GM23338 (cell line): ENCODE measurements at regions not wholly inside any gene's neighbourhood (a gene's known extent, or its start where the extent isn't known, plus 50 kb on each side); places are given as distances from the start of the nearest gene placed in this dataset.

Source experiments
- ATAC-seq: fragments of 200-7000 bp; cut with Tn5 transposase; 3 replicates; pipeline ENCODE4 v1.9.1; 2020
- DNase-seq: peaks from one replicate; pipeline ENCODE4 v3.0.0-alpha.2; 2015; ENCODE audit warnings: low spot score
- H2AFZ ChIP-seq: fragments of 200-600 bp; sonication (generic); 2 replicates; pipeline ENCODE4 v1.8.0; 2016; ENCODE audit warnings: antibody characterized with exemption, mild to moderate bottlenecking, moderate library complexity
- H3F3A ChIP-seq: fragments of 200-600 bp; sonication (generic); replicated peaks from 2 replicates; pipeline ENCODE4 v1.8.0; 2017; ENCODE audit warnings: antibody characterized with exemption, mixed run types, low read depth
- H3K27ac ChIP-seq: fragments of 200-600 bp; sonication (generic); 2 replicates; pipeline ENCODE4 v1.6.1; 2016; ENCODE audit warnings: low read depth
- H3K27me3 ChIP-seq: fragments of 200-600 bp; sonication (generic); 2 replicates; pipeline ENCODE4 v1.8.0; 2016; ENCODE audit warnings: mild to moderate bottlenecking, mixed run types, moderate library complexity; ENCODE audit not compliant: insufficient read depth
- H3K36me3 ChIP-seq: fragments of 200-600 bp; sonication (generic); 2 replicates; pipeline ENCODE4 v1.8.0; 2016; ENCODE audit warnings: mild to moderate bottlenecking; ENCODE audit not compliant: insufficient read depth
- H3K4me1 ChIP-seq: fragments of 200-600 bp; sonication (generic); 2 replicates; pipeline ENCODE4 v1.8.0; 2016; ENCODE audit warnings: mild to moderate bottlenecking, moderate library complexity; ENCODE audit not compliant: insufficient read depth
- H3K4me2 ChIP-seq: fragments of 200-600 bp; sonication (generic); 2 replicates; pipeline ENCODE4 v1.7.1; 2017; ENCODE audit warnings: mixed run types
- H3K4me3 ChIP-seq: fragments of 200-600 bp; sonication (generic); 2 replicates; pipeline ENCODE4 v1.6.1; 2016; ENCODE audit warnings: mixed run types
- H3K79me2 ChIP-seq: fragments of 200-600 bp; sonication (generic); replicated peaks from 2 replicates; pipeline ENCODE4 v1.8.0; 2017; ENCODE audit warnings: mild to moderate bottlenecking; ENCODE audit not compliant: insufficient read depth
- H3K9me2 ChIP-seq: fragments of 200-600 bp; sonication (generic); 2 replicates; pipeline ENCODE4 v1.8.0; 2017; ENCODE audit not compliant: insufficient read depth
- H4K20me1 ChIP-seq: fragments of 200-600 bp; sonication (generic); replicated peaks from 2 replicates; pipeline ENCODE4 v1.8.0; 2017; ENCODE audit warnings: mild to moderate bottlenecking; ENCODE audit not compliant: insufficient read depth
- H3K27ac Mint-ChIP-seq: 2 replicates; pipeline ENCODE4 v1.8.0; 2020; ENCODE audit warnings: inconsistent platforms, mild to moderate bottlenecking, moderate library complexity, mixed read lengths
- H3K27me3 Mint-ChIP-seq: 3 replicates; pipeline ENCODE4 v1.8.0; 2022; ENCODE audit warnings: low read depth, mild to moderate bottlenecking, moderate library complexity, mixed read lengths, inconsistent platforms; ENCODE audit not compliant: insufficient read depth, poor library complexity
- H3K36me3 Mint-ChIP-seq: 3 replicates; pipeline ENCODE4 v1.8.0; 2021; ENCODE audit warnings: low read depth, mild to moderate bottlenecking, inconsistent platforms, moderate library complexity, mixed read lengths
- H3K4me1 Mint-ChIP-seq: 3 replicates; pipeline ENCODE4 v1.8.0; 2020; ENCODE audit warnings: mild to moderate bottlenecking, inconsistent platforms, mixed read lengths
- H3K4me3 Mint-ChIP-seq: 3 replicates; pipeline ENCODE4 v1.8.0; 2021; ENCODE audit warnings: moderate library complexity, mild to moderate bottlenecking, inconsistent platforms, mixed read lengths
- H3K9me3 Mint-ChIP-seq: 3 replicates; pipeline ENCODE4 v1.8.0; 2020; ENCODE audit warnings: moderate library complexity, mild to moderate bottlenecking, inconsistent platforms, mixed read lengths
- CREB1 ChIP-seq: fragments of 250-450 bp; sonication (Bioruptor Pico); IDR thresholded peaks from 2 replicates; pipeline ENCODE4 v1.5.0; 2020; ENCODE audit warnings: low read depth, mild to moderate bottlenecking, moderate library complexity
- JUNB ChIP-seq: IDR thresholded peaks from one replicate; pipeline ENCODE4 v1.6.1; 2016; ENCODE audit warnings: antibody characterized with exemption; ENCODE audit not compliant: unreplicated experiment
- NANOG ChIP-seq: IDR thresholded peaks from 2 replicates; pipeline ENCODE4 v1.6.1; 2016; ENCODE audit warnings: antibody characterized with exemption, borderline replicate concordance
- STAT1 ChIP-seq: IDR thresholded peaks from one replicate; pipeline ENCODE4 v1.6.1; 2016; ENCODE audit warnings: antibody characterized with exemption; ENCODE audit not compliant: unreplicated experiment
- ZNF331 ChIP-seq: fragments of 250-450 bp; sonication (Bioruptor Pico); IDR thresholded peaks from 2 replicates; pipeline ENCODE4 v1.5.0; 2020; ENCODE audit warnings: low read depth, mild to moderate bottlenecking, moderate library complexity
- TF ChIP-seq, protein P1 (sequence below), 2 experiments: fragments of 200-600 bp in 1 of 2; sonication (generic) in 1 of 2; conservative IDR thresholded peaks; 2 replicates each; pipeline versions ENCODE4 v1.5.1 to v1.6.1; 2016 to 2017; ENCODE audit warnings: antibody characterized with exemption in 2 of 2, low read depth in 2 of 2, mild to moderate bottlenecking in 2 of 2, moderate library complexity in 1 of 2
- TF ChIP-seq, protein P2 (sequence below): fragments of 250-450 bp; sonication (Bioruptor Pico); IDR thresholded peaks from 2 replicates; pipeline ENCODE4 v1.5.0; 2020; ENCODE audit warnings: mild to moderate bottlenecking, moderate library complexity
- TF ChIP-seq, protein P3 (sequence below): IDR thresholded peaks from one replicate; pipeline ENCODE4 v1.6.1; 2018; ENCODE audit warnings: antibody characterized with exemption; ENCODE audit not compliant: unreplicated experiment
- TF ChIP-seq, protein P4 (sequence below): IDR thresholded peaks from 2 replicates; pipeline ENCODE4 v1.6.1; 2016; ENCODE audit warnings: antibody characterized with exemption

DNA sequence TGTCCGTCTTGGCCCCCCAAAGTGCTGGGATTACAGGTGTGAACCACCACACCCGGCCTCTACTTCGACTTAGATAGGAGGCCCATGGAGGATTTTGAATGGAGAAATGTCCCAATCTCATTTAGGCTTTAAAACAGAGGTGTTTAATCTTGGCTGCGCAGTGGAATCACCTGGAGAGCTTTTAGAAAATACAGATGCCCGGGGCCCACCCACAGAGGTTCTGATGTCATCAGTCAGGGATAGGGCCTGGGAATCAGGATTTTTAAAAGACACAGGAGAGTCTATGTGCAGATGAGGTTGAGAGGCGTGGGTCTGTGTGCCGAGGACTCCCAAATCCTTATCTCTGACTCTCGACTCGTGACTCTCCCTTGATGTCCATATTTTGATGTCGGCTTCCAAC is 124.0 kb upstream of the BOD1 start:
- H3K4me3 Mint-ChIP-seq, result no peak overlapping the region
- ATAC-seq, result no peak
- Histone ChIP-seq H3K4me2 (no peak overlapping the region), H4K20me1 (no peaks in the 10 kb centered on the region), H3K27me3 (no peaks in the 10 kb centered on the region), H3K36me3 (no peaks in the 10 kb centered on the region), H3K4me1 (peaks cover 16% of the 10 kb centered on the region), H3K79me2 (peaks cover 9% of the 10 kb centered on the region; the same call in 1 of the 2 replicates), H3K9me2 (no peaks in the 10 kb centered on the region), H3K4me3 (no peak overlapping the region), H3K27ac (no peak overlapping the region), H2AFZ (no peak overlapping the region), H3F3A (no peaks in the 10 kb centered on the region)
- no peaks in the 10 kb centered on the region; the same call in 1 of the 3 replicates for H3K9me3 Mint-ChIP-seq
- TF ChIP-seq ZNF331 (CRISPR knock-in tag), result no peak
- no peak for DNase-seq
- peaks cover 7% of the 10 kb centered on the region; the same call in 2 of the 3 replicates for H3K36me3 Mint-ChIP-seq
- peaks cover 22% of the 10 kb centered on the region for H3K4me1 Mint-ChIP-seq
- H3K27ac Mint-ChIP-seq, result no peak overlapping the region
- peaks cover 4% of the 10 kb centered on the region for H3K27me3 Mint-ChIP-seq

DNA sequence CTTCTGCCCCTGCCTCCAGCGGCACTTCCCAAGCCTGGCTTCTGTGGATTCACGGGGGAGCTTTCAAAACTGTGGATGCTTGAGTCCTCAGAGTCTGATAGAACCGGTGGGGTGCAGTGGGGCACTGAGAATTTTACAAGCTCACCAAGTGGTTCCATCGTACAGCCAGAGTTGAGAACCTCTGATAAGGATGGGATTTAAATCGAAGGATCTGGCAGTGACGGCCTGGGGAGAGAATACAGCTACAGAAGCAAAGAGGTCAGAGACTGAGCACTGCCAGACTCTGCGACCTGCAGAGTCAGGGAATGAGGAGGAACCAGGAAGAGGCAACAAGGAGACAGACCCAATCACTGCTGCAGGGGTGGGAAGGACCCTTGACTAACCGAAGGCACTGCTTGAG is 124.6 kb upstream of the BOD1 start:
- TF ChIP-seq CREB1 (CRISPR knock-in tag), result no peak
- TF ChIP-seq, protein P1, sequence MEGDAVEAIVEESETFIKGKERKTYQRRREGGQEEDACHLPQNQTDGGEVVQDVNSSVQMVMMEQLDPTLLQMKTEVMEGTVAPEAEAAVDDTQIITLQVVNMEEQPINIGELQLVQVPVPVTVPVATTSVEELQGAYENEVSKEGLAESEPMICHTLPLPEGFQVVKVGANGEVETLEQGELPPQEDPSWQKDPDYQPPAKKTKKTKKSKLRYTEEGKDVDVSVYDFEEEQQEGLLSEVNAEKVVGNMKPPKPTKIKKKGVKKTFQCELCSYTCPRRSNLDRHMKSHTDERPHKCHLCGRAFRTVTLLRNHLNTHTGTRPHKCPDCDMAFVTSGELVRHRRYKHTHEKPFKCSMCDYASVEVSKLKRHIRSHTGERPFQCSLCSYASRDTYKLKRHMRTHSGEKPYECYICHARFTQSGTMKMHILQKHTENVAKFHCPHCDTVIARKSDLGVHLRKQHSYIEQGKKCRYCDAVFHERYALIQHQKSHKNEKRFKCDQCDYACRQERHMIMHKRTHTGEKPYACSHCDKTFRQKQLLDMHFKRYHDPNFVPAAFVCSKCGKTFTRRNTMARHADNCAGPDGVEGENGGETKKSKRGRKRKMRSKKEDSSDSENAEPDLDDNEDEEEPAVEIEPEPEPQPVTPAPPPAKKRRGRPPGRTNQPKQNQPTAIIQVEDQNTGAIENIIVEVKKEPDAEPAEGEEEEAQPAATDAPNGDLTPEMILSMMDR (conservative IDR thresholded peaks at IDR 0.05; ENCODE audit: low read depth in 2 of 2), result no peak
- TF ChIP-seq NANOG, result no peak
- no peak for TF ChIP-seq STAT1
- TF ChIP-seq, protein P2, sequence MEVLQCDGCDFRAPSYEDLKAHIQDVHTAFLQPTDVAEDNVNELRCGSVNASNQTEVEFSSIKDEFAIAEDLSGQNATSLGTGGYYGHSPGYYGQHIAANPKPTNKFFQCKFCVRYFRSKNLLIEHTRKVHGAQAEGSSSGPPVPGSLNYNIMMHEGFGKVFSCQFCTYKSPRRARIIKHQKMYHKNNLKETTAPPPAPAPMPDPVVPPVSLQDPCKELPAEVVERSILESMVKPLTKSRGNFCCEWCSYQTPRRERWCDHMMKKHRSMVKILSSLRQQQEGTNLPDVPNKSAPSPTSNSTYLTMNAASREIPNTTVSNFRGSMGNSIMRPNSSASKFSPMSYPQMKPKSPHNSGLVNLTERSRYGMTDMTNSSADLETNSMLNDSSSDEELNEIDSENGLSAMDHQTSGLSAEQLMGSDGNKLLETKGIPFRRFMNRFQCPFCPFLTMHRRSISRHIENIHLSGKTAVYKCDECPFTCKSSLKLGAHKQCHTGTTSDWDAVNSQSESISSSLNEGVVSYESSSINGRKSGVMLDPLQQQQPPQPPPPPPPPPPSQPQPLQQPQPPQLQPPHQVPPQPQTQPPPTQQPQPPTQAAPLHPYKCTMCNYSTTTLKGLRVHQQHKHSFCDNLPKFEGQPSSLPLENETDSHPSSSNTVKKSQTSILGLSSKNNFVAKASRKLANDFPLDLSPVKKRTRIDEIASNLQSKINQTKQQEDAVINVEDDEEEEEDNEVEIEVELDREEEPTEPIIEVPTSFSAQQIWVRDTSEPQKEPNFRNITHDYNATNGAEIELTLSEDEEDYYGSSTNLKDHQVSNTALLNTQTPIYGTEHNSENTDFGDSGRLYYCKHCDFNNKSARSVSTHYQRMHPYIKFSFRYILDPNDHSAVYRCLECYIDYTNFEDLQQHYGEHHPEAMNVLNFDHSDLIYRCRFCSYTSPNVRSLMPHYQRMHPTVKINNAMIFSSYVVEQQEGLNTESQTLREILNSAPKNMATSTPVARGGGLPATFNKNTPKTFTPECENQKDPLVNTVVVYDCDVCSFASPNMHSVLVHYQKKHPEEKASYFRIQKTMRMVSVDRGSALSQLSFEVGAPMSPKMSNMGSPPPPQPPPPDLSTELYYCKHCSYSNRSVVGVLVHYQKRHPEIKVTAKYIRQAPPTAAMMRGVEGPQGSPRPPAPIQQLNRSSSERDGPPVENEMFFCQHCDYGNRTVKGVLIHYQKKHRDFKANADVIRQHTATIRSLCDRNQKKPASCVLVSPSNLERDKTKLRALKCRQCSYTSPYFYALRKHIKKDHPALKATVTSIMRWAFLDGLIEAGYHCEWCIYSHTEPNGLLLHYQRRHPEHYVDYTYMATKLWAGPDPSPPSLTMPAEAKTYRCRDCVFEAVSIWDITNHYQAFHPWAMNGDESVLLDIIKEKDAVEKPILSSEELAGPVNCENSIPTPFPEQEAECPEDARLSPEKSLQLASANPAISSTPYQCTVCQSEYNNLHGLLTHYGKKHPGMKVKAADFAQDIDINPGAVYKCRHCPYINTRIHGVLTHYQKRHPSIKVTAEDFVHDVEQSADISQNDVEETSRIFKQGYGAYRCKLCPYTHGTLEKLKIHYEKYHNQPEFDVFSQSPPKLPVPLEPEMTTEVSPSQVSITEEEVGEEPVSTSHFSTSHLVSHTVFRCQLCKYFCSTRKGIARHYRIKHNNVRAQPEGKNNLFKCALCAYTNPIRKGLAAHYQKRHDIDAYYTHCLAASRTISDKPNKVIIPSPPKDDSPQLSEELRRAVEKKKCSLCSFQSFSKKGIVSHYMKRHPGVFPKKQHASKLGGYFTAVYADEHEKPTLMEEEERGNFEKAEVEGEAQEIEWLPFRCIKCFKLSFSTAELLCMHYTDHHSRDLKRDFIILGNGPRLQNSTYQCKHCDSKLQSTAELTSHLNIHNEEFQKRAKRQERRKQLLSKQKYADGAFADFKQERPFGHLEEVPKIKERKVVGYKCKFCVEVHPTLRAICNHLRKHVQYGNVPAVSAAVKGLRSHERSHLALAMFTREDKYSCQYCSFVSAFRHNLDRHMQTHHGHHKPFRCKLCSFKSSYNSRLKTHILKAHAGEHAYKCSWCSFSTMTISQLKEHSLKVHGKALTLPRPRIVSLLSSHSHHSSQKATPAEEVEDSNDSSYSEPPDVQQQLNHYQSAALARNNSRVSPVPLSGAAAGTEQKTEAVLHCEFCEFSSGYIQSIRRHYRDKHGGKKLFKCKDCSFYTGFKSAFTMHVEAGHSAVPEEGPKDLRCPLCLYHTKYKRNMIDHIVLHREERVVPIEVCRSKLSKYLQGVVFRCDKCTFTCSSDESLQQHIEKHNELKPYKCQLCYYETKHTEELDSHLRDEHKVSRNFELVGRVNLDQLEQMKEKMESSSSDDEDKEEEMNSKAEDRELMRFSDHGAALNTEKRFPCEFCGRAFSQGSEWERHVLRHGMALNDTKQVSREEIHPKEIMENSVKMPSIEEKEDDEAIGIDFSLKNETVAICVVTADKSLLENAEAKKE (CRISPR knock-in tag), result no peak
- no peak for TF ChIP-seq JUNB
- TF ChIP-seq, protein P3, sequence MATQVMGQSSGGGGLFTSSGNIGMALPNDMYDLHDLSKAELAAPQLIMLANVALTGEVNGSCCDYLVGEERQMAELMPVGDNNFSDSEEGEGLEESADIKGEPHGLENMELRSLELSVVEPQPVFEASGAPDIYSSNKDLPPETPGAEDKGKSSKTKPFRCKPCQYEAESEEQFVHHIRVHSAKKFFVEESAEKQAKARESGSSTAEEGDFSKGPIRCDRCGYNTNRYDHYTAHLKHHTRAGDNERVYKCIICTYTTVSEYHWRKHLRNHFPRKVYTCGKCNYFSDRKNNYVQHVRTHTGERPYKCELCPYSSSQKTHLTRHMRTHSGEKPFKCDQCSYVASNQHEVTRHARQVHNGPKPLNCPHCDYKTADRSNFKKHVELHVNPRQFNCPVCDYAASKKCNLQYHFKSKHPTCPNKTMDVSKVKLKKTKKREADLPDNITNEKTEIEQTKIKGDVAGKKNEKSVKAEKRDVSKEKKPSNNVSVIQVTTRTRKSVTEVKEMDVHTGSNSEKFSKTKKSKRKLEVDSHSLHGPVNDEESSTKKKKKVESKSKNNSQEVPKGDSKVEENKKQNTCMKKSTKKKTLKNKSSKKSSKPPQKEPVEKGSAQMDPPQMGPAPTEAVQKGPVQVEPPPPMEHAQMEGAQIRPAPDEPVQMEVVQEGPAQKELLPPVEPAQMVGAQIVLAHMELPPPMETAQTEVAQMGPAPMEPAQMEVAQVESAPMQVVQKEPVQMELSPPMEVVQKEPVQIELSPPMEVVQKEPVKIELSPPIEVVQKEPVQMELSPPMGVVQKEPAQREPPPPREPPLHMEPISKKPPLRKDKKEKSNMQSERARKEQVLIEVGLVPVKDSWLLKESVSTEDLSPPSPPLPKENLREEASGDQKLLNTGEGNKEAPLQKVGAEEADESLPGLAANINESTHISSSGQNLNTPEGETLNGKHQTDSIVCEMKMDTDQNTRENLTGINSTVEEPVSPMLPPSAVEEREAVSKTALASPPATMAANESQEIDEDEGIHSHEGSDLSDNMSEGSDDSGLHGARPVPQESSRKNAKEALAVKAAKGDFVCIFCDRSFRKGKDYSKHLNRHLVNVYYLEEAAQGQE, result no peak
- TF ChIP-seq, protein P4, sequence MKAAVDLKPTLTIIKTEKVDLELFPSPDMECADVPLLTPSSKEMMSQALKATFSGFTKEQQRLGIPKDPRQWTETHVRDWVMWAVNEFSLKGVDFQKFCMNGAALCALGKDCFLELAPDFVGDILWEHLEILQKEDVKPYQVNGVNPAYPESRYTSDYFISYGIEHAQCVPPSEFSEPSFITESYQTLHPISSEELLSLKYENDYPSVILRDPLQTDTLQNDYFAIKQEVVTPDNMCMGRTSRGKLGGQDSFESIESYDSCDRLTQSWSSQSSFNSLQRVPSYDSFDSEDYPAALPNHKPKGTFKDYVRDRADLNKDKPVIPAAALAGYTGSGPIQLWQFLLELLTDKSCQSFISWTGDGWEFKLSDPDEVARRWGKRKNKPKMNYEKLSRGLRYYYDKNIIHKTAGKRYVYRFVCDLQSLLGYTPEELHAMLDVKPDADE, result no peak
- no peak for TF ChIP-seq ZNF331 (CRISPR knock-in tag)
- Histone ChIP-seq H3K79me2 (peaks cover 9% of the 10 kb centered on the region; the same call in 1 of the 2 replicates), H3K4me3 (no peak overlapping the region), H2AFZ (no peak overlapping the region), H3K27me3 (no peaks in the 10 kb centered on the region), H3K27ac (no peak overlapping the region), H4K20me1 (no peaks in the 10 kb centered on the region), H3K4me1 (peaks cover 23% of the 10 kb centered on the region), H3K36me3 (no peaks in the 10 kb centered on the region), H3K9me2 (no peaks in the 10 kb centered on the region), H3F3A (no peaks in the 10 kb centered on the region), H3K4me2 (no peak overlapping the region)
- H3K4me1 Mint-ChIP-seq, result peaks cover 29% of the 10 kb centered on the region
- DNase-seq, result no peak
- no peak overlapping the region for H3K27ac Mint-ChIP-seq
- H3K36me3 Mint-ChIP-seq, result peaks cover 7% of the 10 kb centered on the region; the same call in 2 of the 3 replicates
- no peak overlapping the region for H3K4me3 Mint-ChIP-seq
- ATAC-seq, result no peak
- H3K9me3 Mint-ChIP-seq, result no peaks in the 10 kb centered on the region; the same call in 1 of the 3 replicates
- H3K27me3 Mint-ChIP-seq, result peaks cover 4% of the 10 kb centered on the region
